IMR-90 (cell line): ENCODE measurements at regions not wholly inside any gene's neighbourhood (a gene's known extent, or its start where the extent isn't known, plus 50 kb on each side); places are given as distances from the start of the nearest gene placed in this dataset.

Experiments used
- ATAC-seq: fragments of 200-7000 bp; cut with Tn5 transposase; 2 replicates; pipeline ENCODE4 v1.9.1; 2020; ENCODE audit warnings: low read depth, mild to moderate bottlenecking, moderate library complexity
- BruUV-seq: library from RNA; stranded (reverse); fragments of 400-500 nt; replicated peaks from 2 replicates; lab custom pipeline; 2021; lab: Mats Ljungman, UMichigan
- CTCF ChIA-PET: fragments of 300-600 bp; formaldehyde crosslinking; extraction: SDS; loops from one replicate; lab custom pipeline; 2021; ENCODE audit warnings: antibody characterized with exemption; lab: Yijun Ruan, JAX
- POLR2A ChIA-PET: fragments of 300-600 bp; sonication (Branson Sonifier 250); formaldehyde crosslinking; loops from one replicate; lab custom pipeline; 2022; ENCODE audit warnings: antibody characterized with exemption; ENCODE audit not compliant: unreplicated experiment; lab: Charles Lee
- DNase-seq: peaks from one replicate; pipeline ENCODE4 v3.0.0; 2013
- H2AFZ ChIP-seq: replicated peaks from 2 replicates; pipeline ENCODE3; 2013; ENCODE audit warnings: low read length, mild to moderate bottlenecking; ENCODE audit not compliant: poor library complexity
- H2AK5ac ChIP-seq: 2 replicates; pipeline ENCODE4 v1.6.1; 2013; ENCODE audit warnings: low read depth, low read length, inconsistent platforms
- H2AK9ac ChIP-seq: replicated peaks from 2 replicates; pipeline ENCODE3; 2013; ENCODE audit warnings: mild to moderate bottlenecking, low read depth, low read length, moderate library complexity; ENCODE audit not compliant: poor library complexity
- H2BK120ac ChIP-seq: 2 replicates; pipeline ENCODE4 v1.6.1; 2013; ENCODE audit warnings: low read depth, low read length, inconsistent platforms
- H2BK15ac ChIP-seq: 3 replicates; pipeline ENCODE4 v1.6.1; 2013; ENCODE audit warnings: low read depth, low read length, inconsistent platforms
- H2BK20ac ChIP-seq: 2 replicates; pipeline ENCODE4 v1.6.1; 2013; ENCODE audit warnings: low read depth, mild to moderate bottlenecking, inconsistent platforms, low read length, moderate library complexity
- H2BK5ac ChIP-seq: 2 replicates; pipeline ENCODE4 v1.6.1; 2013; ENCODE audit warnings: mild to moderate bottlenecking, low read depth, low read length, inconsistent platforms; ENCODE audit not compliant: poor library complexity, severe bottlenecking
- H3K14ac ChIP-seq: replicated peaks from 2 replicates; pipeline ENCODE4 v1.6.1; 2013; ENCODE audit warnings: low read depth, low read length, inconsistent platforms
- H3K18ac ChIP-seq: 2 replicates; pipeline ENCODE4 v1.6.1; 2013; ENCODE audit warnings: low read depth, low read length, control low read depth
- H3K23ac ChIP-seq: 2 replicates; pipeline ENCODE4 v1.6.1; 2013; ENCODE audit warnings: low read depth, low read length, inconsistent platforms
- H3K27ac ChIP-seq: 2 replicates; pipeline ENCODE4 v1.5.1; 2013; ENCODE audit warnings: mild to moderate bottlenecking, control low read depth, low read length; ENCODE audit not compliant: insufficient read depth
- H3K27me3 ChIP-seq: 2 replicates; pipeline ENCODE4 v1.6.1; 2013; ENCODE audit warnings: low read length; ENCODE audit not compliant: control insufficient read depth, insufficient read depth
- H3K36me3 ChIP-seq: 2 replicates; pipeline ENCODE4 v1.6.1; 2013; ENCODE audit warnings: low read length, mixed read lengths; ENCODE audit not compliant: control insufficient read depth, insufficient read depth
- H3K4ac ChIP-seq: 2 replicates; pipeline ENCODE4 v1.6.1; 2013; ENCODE audit warnings: low read depth, low read length, inconsistent platforms
- H3K4me1 ChIP-seq: 2 replicates; pipeline ENCODE4 v1.6.1; 2013; ENCODE audit warnings: low read length, mixed read lengths; ENCODE audit not compliant: control insufficient read depth, insufficient read depth
- H3K4me2 ChIP-seq: 2 replicates; pipeline ENCODE4 v1.6.1; 2013; ENCODE audit warnings: low read depth, mild to moderate bottlenecking, control low read depth, low read length, moderate library complexity
- H3K4me3 ChIP-seq: 2 replicates; pipeline ENCODE4 v1.5.1; 2013; ENCODE audit warnings: low read depth, mild to moderate bottlenecking, control low read depth, low read length, moderate library complexity; ENCODE audit not compliant: insufficient read depth
- H3K56ac ChIP-seq: 2 replicates; pipeline ENCODE4 v1.6.1; 2013; ENCODE audit warnings: low read length, inconsistent platforms; ENCODE audit not compliant: insufficient read depth; ENCODE audit errors: extremely low read depth
- H3K79me1 ChIP-seq, 2 experiments: 2 replicates each; pipeline ENCODE4 v1.6.1; 2013; ENCODE audit warnings: low read length in 2 of 2, inconsistent platforms in 1 of 2, low read depth in 1 of 2
- H3K9ac ChIP-seq: 2 replicates; pipeline ENCODE4 v1.6.1; 2013; ENCODE audit warnings: low read depth, low read length, control low read depth
- H3K9me1 ChIP-seq: 2 replicates; pipeline ENCODE4 v1.6.1; 2013; ENCODE audit warnings: low read length, inconsistent platforms; ENCODE audit not compliant: insufficient read depth
- H3K9me3 ChIP-seq: 2 replicates; pipeline ENCODE4 v1.6.1; 2013; ENCODE audit warnings: low read length; ENCODE audit not compliant: control insufficient read depth, insufficient read depth
- H4K20me1 ChIP-seq: 2 replicates; pipeline ENCODE4 v1.6.1; 2013; ENCODE audit warnings: low read length, inconsistent platforms; ENCODE audit not compliant: insufficient read depth
- H4K5ac ChIP-seq: 2 replicates; pipeline ENCODE4 v1.6.1; 2013; ENCODE audit warnings: mild to moderate bottlenecking, low read depth, low read length, control low read depth
- H4K8ac ChIP-seq, 2 experiments: 2 replicates each; pipeline ENCODE4 v1.6.1; 2013; ENCODE audit warnings: low read depth in 2 of 2, low read length in 2 of 2, control low read depth in 1 of 2, inconsistent platforms in 1 of 2
- H4K91ac ChIP-seq: 2 replicates; pipeline ENCODE4 v1.6.1; 2013; ENCODE audit warnings: low read depth, low read length, inconsistent platforms; ENCODE audit not compliant: insufficient read depth
- BHLHE40 ChIP-seq: fragments of 150-350 bp; IDR thresholded peaks from 2 replicates; pipeline ENCODE4 v1.6.1; 2016; ENCODE audit warnings: mild to moderate bottlenecking, low read depth, low read length
- CEBPB ChIP-seq: IDR thresholded peaks from 2 replicates; pipeline ENCODE4 v1.6.1; 2012; ENCODE audit warnings: low read depth, low read length, improper control_type of control experiment
- CHD1 ChIP-seq: IDR thresholded peaks from 2 replicates; pipeline ENCODE4 v1.6.1; 2012; ENCODE audit warnings: low read depth, low read length, improper control_type of control experiment
- CTCF ChIP-seq: conservative IDR thresholded peaks from 2 replicates; pipeline ENCODE4 v1.5.1; 2012; ENCODE audit warnings: mild to moderate bottlenecking, low read depth, low read length, improper control_type of control experiment
- ELK1 ChIP-seq: fragments of 150-350 bp; IDR thresholded peaks from 2 replicates; pipeline ENCODE4 v1.6.1; 2016; ENCODE audit warnings: low read depth, mild to moderate bottlenecking, low read length, moderate library complexity, borderline replicate concordance
- FOS ChIP-seq: fragments of 150-350 bp; IDR thresholded peaks from 2 replicates; pipeline ENCODE4 v1.6.1; 2016; ENCODE audit warnings: low read depth, low read length
- MAFK ChIP-seq: IDR thresholded peaks from 2 replicates; pipeline ENCODE4 v1.6.1; 2012; ENCODE audit warnings: low read depth, low read length, improper control_type of control experiment
- MAZ ChIP-seq: IDR thresholded peaks from 2 replicates; pipeline ENCODE4 v1.6.1; 2012; ENCODE audit warnings: low read depth, mild to moderate bottlenecking, low read length, improper control_type of control experiment, moderate library complexity, borderline replicate concordance
- MXI1 ChIP-seq: IDR thresholded peaks from 2 replicates; pipeline ENCODE4 v1.6.1; 2012; ENCODE audit warnings: low read depth, mild to moderate bottlenecking, low read length, moderate library complexity, borderline replicate concordance
- NFE2L2 ChIP-seq: fragments of 150-350 bp; IDR thresholded peaks from 2 replicates; pipeline ENCODE4 v1.6.1; 2016; ENCODE audit warnings: low read depth, mild to moderate bottlenecking, low read length
- POLR2A ChIP-seq: IDR thresholded peaks from 2 replicates; pipeline ENCODE4 v1.6.1; 2012; ENCODE audit warnings: mild to moderate bottlenecking, low read depth, low read length
- RAD21 ChIP-seq: IDR thresholded peaks from 2 replicates; pipeline ENCODE4 v1.6.1; 2012; ENCODE audit warnings: low read length, improper control_type of control experiment
- RCOR1 ChIP-seq: IDR thresholded peaks from 2 replicates; pipeline ENCODE4 v1.6.1; 2012; ENCODE audit warnings: mild to moderate bottlenecking, low read length, improper control_type of control experiment; ENCODE audit not compliant: insufficient replicate concordance
- RFX5 ChIP-seq: IDR thresholded peaks from 2 replicates; pipeline ENCODE4 v1.8.0; 2012; ENCODE audit warnings: low read depth, mild to moderate bottlenecking, low read length, moderate library complexity
- SMC3 ChIP-seq: fragments of 150-350 bp; IDR thresholded peaks from 2 replicates; pipeline ENCODE4 v1.6.1; 2016; ENCODE audit warnings: low read depth, mild to moderate bottlenecking, antibody characterized with exemption, low read length, moderate library complexity
- USF2 ChIP-seq: fragments of 150-350 bp; IDR thresholded peaks from 2 replicates; pipeline ENCODE4 v1.6.1; 2017; ENCODE audit warnings: mild to moderate bottlenecking, antibody characterized with exemption, low read length, low read depth
- WGBS, 2 experiments: methylation state at CpG; one replicate each; pipeline versions ENCODE4 v1.1.5 to v1.1.7; 2013; ENCODE audit warnings: missing lambda C conversion rate in 2 of 2; ENCODE audit not compliant: insufficient read length in 1 of 2; ENCODE audit errors: extremely low coverage in 2 of 2; 5-methylcytosine and 5-hydroxymethylcytosine counted together
- dilution Hi-C: fragments of 300-500 bp; cut with HindIII; formaldehyde crosslinking; loops from one replicate; pipeline ENCODE4 v1.14.3; 2018; ENCODE audit warnings: low sequenced_read_pairs; ENCODE audit not compliant: unreplicated experiment
- in situ Hi-C: fragments of 300-500 bp; cut with MboI; formaldehyde crosslinking; loops from 3 replicates; pipeline ENCODE4 v1.14.3; 2019; ENCODE audit warnings: low sequenced_read_pairs, inconsistent platforms, mixed read lengths
- intact Hi-C: fragments of 100-400 bp; cut with micrococcal nuclease; formaldehyde crosslinking; loops from 2 replicates; pipeline ENCODE4 v1.10.0; 2022

- in situ Hi-C loops (no loop called here), dilution Hi-C loops (no loop called here), intact Hi-C loops (loop anchor here (10.0 kb wide), 1 partner anchor 366 kb away; no protein-coding TSS in a partner anchor)
- H4K20me1 ChIP-seq = no peaks in the 10 kb centered on the region
- H3K56ac ChIP-seq = no peak overlapping the region
- H3K4me3 ChIP-seq = no peak overlapping the region
- H3K9me3 ChIP-seq = no peaks in the 10 kb centered on the region
- no peak overlapping the region for H3K27ac ChIP-seq
- no peak overlapping the region for H2BK5ac ChIP-seq
- H2AK5ac ChIP-seq = no peak overlapping the region
- no peak overlapping the region for H3K9ac ChIP-seq
- 20% methylated on average over 2 of the region's 4 CpGs; no CpG with 5 or more reads in 1 of the 2 experiments for WGBS, 2 experiments
- no peak overlapping the region for H2AK9ac ChIP-seq
- no peak overlapping the region for H3K4ac ChIP-seq
- TF ChIP-seq ELK1 (no peak), BHLHE40 (no peak), USF2 (no peak), MAZ (no peak), RFX5 (no peak), FOS (no peak), MAFK (no peak), CTCF (no peak), RAD21 (no peak), RCOR1 (no peak), CHD1 (no peak), MXI1 (no peak), SMC3 (no peak), POLR2A (no peak), NFE2L2 (no peak), CEBPB (no peak)
- no peaks in the 10 kb centered on the region for H3K4me1 ChIP-seq
- ChIA-PET CTCF (no interaction called here), POLR2A (no interaction called here)
- H4K8ac ChIP-seq = no peak overlapping the region
- DNase-seq = no peak
- ATAC-seq = no peak
- H3K27me3 ChIP-seq = no peaks in the 10 kb centered on the region; the same call in 1 of the 2 replicates
- no peak overlapping the region for H3K14ac ChIP-seq
- H3K9me1 ChIP-seq = no peaks in the 10 kb centered on the region
- BruUV-seq = no TSS peak
- no peak overlapping the region for H4K5ac ChIP-seq
- no peak overlapping the region for H2BK15ac ChIP-seq
- no peaks in the 10 kb centered on the region for H3K36me3 ChIP-seq
- H3K79me1 ChIP-seq = no peaks in the 10 kb centered on the region
- no peak overlapping the region for H4K91ac ChIP-seq
- no peak overlapping the region for H2BK20ac ChIP-seq
- H2BK120ac ChIP-seq = no peak overlapping the region
- H2AFZ ChIP-seq = no peak overlapping the region
- H3K4me2 ChIP-seq = no peak overlapping the region
- no peak overlapping the region for H3K23ac ChIP-seq
- no peak overlapping the region for H3K18ac ChIP-seq
Measured at GRCh38 chr4:77248805-77249204, 91.8 kb downstream of the CCNG2 start.
